ENCODE measurements at regions not wholly inside any gene's neighbourhood (a gene's known extent, or its start where the extent isn't known, plus 50 kb on each side); places are given as distances from the start of the nearest gene placed in this dataset.
A peak's percentile ranks its signal among the peaks of the same experiment; 100 is the strongest.

DNA sequence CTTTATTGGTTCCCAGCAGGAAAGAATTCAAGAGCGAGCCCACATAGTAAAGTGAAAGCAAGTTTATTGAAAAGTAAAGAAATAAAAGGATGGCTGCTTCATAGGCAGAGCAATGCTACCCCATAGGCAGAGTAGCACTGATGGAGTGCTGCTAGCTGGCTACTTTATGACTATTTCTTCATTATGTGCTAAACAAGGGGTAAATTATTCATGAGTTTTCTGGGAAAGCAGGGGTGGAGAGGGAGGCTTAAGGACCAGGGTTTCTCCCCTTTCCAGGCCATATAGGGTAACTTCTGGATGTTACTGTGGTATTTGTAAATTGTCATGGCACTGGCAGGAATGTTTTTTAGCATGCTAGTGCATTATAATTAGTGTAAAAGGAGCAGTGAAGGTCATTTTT lies 1271.4 kb downstream of the KCNT2 start:
- Histone ChIP-seq H3K4me2 (no peak overlapping the region), H3K27ac (no peak overlapping the region), H2AFZ (replicated peaks) (peak overlapping the region; percentile 0), H3K27me3 (no peaks in the 10 kb centered on the region), H3K9ac (no peak overlapping the region), H3F3A (ENCODE audit: low read depth) (no peaks in the 10 kb centered on the region), H4K20me1 (ENCODE audit: low read depth) (no peaks in the 10 kb centered on the region), H3K4me3 (no peak overlapping the region), H3K4me1 (no peaks in the 10 kb centered on the region), H3K36me3 (no peaks in the 10 kb centered on the region), H3K9me3 (ENCODE audit: low read depth) (no peaks in the 10 kb centered on the region), H3K79me2 (ENCODE audit: low read depth) (no peaks in the 10 kb centered on the region)
- no peaks in the 10 kb centered on the region for H3K9me3 Mint-ChIP-seq
- no peak overlapping the region for H3K4me3 Mint-ChIP-seq
- H3K36me3 Mint-ChIP-seq = no peaks in the 10 kb centered on the region
- no peak for DNase-seq (ENCODE audit: low spot score)
- TF ChIP-seq, protein P1, sequence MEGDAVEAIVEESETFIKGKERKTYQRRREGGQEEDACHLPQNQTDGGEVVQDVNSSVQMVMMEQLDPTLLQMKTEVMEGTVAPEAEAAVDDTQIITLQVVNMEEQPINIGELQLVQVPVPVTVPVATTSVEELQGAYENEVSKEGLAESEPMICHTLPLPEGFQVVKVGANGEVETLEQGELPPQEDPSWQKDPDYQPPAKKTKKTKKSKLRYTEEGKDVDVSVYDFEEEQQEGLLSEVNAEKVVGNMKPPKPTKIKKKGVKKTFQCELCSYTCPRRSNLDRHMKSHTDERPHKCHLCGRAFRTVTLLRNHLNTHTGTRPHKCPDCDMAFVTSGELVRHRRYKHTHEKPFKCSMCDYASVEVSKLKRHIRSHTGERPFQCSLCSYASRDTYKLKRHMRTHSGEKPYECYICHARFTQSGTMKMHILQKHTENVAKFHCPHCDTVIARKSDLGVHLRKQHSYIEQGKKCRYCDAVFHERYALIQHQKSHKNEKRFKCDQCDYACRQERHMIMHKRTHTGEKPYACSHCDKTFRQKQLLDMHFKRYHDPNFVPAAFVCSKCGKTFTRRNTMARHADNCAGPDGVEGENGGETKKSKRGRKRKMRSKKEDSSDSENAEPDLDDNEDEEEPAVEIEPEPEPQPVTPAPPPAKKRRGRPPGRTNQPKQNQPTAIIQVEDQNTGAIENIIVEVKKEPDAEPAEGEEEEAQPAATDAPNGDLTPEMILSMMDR (IDR thresholded peaks at IDR 0.05) = no peak
- TF ChIP-seq EZH2phosphoT487 (IDR thresholded peaks at IDR 0.05) (no peak), EZH2 (IDR thresholded peaks at IDR 0.05) (no peak)
- peaks cover 10% of the 10 kb centered on the region for H3K4me1 Mint-ChIP-seq
- H3K27ac Mint-ChIP-seq = peak overlapping the region; percentile 70
- no peaks in the 10 kb centered on the region for H3K27me3 Mint-ChIP-seq (ENCODE audit: insufficient read depth, low read depth)

GRCh38 chr1:195335541-195335940 lies 1272.7 kb downstream of the KCNT2 start:
- Histone ChIP-seq H3K4me1 (no peaks in the 10 kb centered on the region), H3K9ac (no peak overlapping the region), H3K9me3 (ENCODE audit: low read depth) (no peaks in the 10 kb centered on the region), H3K4me2 (no peak overlapping the region), H3F3A (ENCODE audit: low read depth) (no peaks in the 10 kb centered on the region), H3K4me3 (no peak overlapping the region), H3K36me3 (no peaks in the 10 kb centered on the region), H4K20me1 (ENCODE audit: low read depth) (no peaks in the 10 kb centered on the region), H3K27ac (no peak overlapping the region), H2AFZ (replicated peaks) (no peak overlapping the region), H3K79me2 (ENCODE audit: low read depth) (no peaks in the 10 kb centered on the region), H3K27me3 (no peaks in the 10 kb centered on the region)
- Mint-ChIP-seq H3K4me1 (peaks cover 10% of the 10 kb centered on the region), H3K27me3 (ENCODE audit: insufficient read depth, low read depth) (no peaks in the 10 kb centered on the region), H3K36me3 (no peaks in the 10 kb centered on the region), H3K9me3 (no peaks in the 10 kb centered on the region), H3K27ac (no peak overlapping the region), H3K4me3 (no peak overlapping the region)
- TF ChIP-seq EZH2phosphoT487 (IDR thresholded peaks at IDR 0.05) = no peak
- TF ChIP-seq EZH2 (IDR thresholded peaks at IDR 0.05) = no peak
- TF ChIP-seq, protein P1 (IDR thresholded peaks at IDR 0.05) = no peak
- no peak for DNase-seq (ENCODE audit: low spot score)

DNA sequence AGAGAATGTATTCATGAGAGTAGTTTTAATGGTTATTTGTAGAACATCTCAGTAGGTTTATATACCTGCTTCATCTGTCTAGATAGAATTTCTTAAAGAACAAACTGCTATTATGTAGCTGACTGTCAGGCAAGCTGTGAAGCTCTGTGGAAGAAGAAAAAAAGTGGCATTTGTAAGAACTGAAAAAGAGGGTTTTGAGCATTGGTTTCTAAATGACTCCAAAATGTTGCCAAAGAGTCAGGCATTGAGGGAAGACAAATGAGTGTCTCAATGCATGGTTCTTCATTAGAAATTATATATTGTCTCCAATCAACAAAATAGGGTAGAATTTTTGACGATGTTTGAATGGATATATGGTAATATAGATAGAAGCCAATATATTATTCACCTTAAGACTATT lies 1276.1 kb downstream of the KCNT2 start:
- no peaks in the 10 kb centered on the region for H3K36me3 Mint-ChIP-seq
- H3K36me3 ChIP-seq = no peaks in the 10 kb centered on the region
- H3K27ac Mint-ChIP-seq = no peak overlapping the region
- no peak overlapping the region for H3K4me3 Mint-ChIP-seq
- H3K4me1 Mint-ChIP-seq = peaks cover 6% of the 10 kb centered on the region
- H3F3A ChIP-seq (ENCODE audit: low read depth) = no peaks in the 10 kb centered on the region
- no peaks in the 10 kb centered on the region for H3K79me2 ChIP-seq (ENCODE audit: low read depth)
- no peaks in the 10 kb centered on the region for H3K27me3 ChIP-seq
- H3K9me3 ChIP-seq (ENCODE audit: low read depth) = no peaks in the 10 kb centered on the region
- H3K4me3 ChIP-seq = no peak overlapping the region
- H2AFZ ChIP-seq (replicated peaks) = no peak overlapping the region
- TF ChIP-seq EZH2 (IDR thresholded peaks at IDR 0.05) (no peak), EZH2phosphoT487 (IDR thresholded peaks at IDR 0.05) (no peak)
- TF ChIP-seq, protein P1 (IDR thresholded peaks at IDR 0.05) = no peak
- DNase-seq (ENCODE audit: low spot score) = no peak
- H4K20me1 ChIP-seq (ENCODE audit: low read depth) = no peaks in the 10 kb centered on the region
- no peaks in the 10 kb centered on the region for H3K9me3 Mint-ChIP-seq
- no peak overlapping the region for H3K27ac ChIP-seq
- H3K4me2 ChIP-seq = no peak overlapping the region
- H3K9ac ChIP-seq = no peak overlapping the region
- H3K27me3 Mint-ChIP-seq (ENCODE audit: insufficient read depth, low read depth) = no peaks in the 10 kb centered on the region
- H3K4me1 ChIP-seq = no peaks in the 10 kb centered on the region

Data from neural progenitor cell (in vitro differentiated cells).